ENCODE measurements at regions not wholly inside any gene's neighbourhood (a gene's known extent, or its start where the extent isn't known, plus 50 kb on each side); places are given as distances from the start of the nearest gene placed in this dataset.

DNA sequence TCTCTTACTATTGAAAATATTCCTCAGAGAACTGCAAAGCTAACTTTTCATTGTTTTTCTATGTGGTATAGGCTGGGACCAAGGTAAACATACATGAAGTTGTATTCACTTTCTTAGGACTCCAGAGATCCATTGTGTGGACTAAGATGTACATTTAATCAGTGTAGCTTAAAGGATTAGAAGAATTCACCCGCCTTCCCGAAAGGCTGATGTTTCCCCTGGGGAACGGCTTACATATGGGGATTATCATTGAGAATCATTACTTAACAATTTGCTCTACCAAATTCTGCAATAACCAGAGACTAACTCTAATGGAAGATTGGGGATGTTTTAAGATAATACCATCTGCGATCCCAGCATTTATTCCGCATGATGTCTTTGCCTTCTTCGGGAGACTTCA, 257.1 kb upstream of the KIAA1217 start:
- Histone ChIP-seq H3K4me3 (no peak overlapping the region), H3K4me1 (no peaks in the 10 kb centered on the region), H3K9me3 (peaks cover 9% of the 10 kb centered on the region), H3K27me3 (no peaks in the 10 kb centered on the region), H3K27ac (no peak overlapping the region), H3K36me3 (no peaks in the 10 kb centered on the region)
- DNase-seq: no peak
- no peak for ATAC-seq
- intact Hi-C loops (cut with DNase I): no loop called here
- TF ChIP-seq, protein P1, sequence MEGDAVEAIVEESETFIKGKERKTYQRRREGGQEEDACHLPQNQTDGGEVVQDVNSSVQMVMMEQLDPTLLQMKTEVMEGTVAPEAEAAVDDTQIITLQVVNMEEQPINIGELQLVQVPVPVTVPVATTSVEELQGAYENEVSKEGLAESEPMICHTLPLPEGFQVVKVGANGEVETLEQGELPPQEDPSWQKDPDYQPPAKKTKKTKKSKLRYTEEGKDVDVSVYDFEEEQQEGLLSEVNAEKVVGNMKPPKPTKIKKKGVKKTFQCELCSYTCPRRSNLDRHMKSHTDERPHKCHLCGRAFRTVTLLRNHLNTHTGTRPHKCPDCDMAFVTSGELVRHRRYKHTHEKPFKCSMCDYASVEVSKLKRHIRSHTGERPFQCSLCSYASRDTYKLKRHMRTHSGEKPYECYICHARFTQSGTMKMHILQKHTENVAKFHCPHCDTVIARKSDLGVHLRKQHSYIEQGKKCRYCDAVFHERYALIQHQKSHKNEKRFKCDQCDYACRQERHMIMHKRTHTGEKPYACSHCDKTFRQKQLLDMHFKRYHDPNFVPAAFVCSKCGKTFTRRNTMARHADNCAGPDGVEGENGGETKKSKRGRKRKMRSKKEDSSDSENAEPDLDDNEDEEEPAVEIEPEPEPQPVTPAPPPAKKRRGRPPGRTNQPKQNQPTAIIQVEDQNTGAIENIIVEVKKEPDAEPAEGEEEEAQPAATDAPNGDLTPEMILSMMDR (IDR thresholded peaks at IDR 0.05): no peak

DNA sequence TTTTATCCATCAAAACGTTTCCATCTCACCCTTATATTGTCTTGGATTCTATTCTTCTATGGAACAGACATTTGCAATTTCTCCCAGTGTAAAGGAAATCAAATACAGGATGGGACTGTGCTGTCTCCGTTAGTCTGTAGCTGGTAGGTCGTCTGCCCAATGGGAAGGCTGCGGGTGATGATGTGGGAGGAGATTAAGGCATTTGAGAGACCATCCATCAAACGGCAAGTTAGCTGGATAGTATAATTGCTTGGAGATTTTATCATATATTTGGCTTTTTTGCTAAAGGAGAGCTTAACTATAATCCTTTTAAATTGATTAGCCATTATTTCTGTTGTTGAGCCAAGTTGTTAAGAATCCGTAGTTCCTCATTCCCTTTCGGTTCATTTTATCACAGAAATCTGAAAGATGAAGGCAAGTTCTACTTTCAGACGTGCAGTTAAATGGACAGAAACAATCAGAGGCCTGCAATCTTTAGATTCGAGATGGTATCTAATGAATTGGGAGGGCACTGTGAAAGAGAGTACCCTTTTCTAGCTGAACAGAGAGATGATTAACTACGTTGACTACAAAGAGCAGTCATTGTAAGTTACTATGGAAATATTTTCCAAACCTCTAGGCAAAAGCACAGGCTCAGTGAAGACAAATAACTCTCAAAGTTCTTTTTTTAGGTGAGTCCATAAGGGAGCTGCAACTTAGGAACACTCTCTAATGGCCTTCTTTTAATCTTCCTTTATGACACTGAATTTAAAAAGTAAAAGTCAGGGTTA, 253.3 kb upstream of the KIAA1217 start:
- no peak overlapping the region for H3K27ac ChIP-seq
- H3K27me3 ChIP-seq: no peaks in the 10 kb centered on the region
- no peak for ATAC-seq
- peaks cover 9% of the 10 kb centered on the region for H3K9me3 ChIP-seq
- H3K4me3 ChIP-seq: no peak overlapping the region
- H3K4me1 ChIP-seq: no peaks in the 10 kb centered on the region
- DNase-seq: no peak
- no peaks in the 10 kb centered on the region for H3K36me3 ChIP-seq
- TF ChIP-seq, protein P1 (IDR thresholded peaks at IDR 0.05): no peak
- intact Hi-C loops (cut with DNase I): no loop called here

DNA sequence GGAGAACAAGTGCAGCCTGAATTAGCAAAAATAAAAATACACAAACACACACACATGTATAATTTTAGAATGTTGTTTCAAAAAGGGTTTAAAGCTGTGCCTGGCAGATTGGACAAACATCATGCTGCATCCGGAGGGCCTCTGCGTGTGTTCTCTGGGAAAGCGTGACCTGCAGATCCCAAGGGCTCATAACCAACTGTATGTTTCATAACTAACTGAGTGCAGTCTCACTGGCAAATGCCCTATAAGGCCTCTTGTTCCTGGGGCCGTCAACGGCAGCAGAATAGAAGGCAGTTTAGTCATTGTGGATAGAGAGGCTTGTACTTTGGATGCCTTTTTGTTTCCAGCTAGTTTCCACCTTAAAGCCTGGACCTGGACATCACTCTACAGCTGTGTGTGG, 243.8 kb upstream of the KIAA1217 start:
- intact Hi-C loops (cut with DNase I): no loop called here
- Histone ChIP-seq H3K27ac (no peak overlapping the region), H3K9me3 (no peaks in the 10 kb centered on the region), H3K4me3 (no peak overlapping the region), H3K27me3 (no peaks in the 10 kb centered on the region), H3K36me3 (no peaks in the 10 kb centered on the region), H3K4me1 (no peaks in the 10 kb centered on the region)
- ATAC-seq: no peak
- DNase-seq: no peak
- TF ChIP-seq, protein P1 (IDR thresholded peaks at IDR 0.05): no peak

DNA sequence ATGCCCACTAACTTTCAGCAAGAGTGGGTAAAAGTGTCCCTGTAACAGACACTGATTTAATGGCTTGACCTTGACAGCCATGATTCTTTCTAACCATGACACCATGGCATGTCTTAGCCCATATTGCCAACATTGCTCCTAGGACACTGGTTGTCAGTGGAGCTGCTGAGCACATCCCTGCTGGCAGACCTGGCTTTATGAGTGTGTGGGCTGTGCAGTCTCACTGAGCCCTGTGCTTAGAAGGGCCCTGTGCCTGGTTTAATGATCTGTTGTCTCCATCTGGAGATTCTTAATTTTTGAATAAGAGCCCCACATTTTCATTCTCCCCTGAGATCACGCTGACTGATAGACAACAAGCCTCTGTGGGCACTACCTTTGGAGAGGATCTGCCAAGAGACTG, 243.1 kb upstream of the KIAA1217 start:
- no peaks in the 10 kb centered on the region for H3K36me3 ChIP-seq
- intact Hi-C loops (cut with DNase I): no loop called here
- no peak overlapping the region for H3K27ac ChIP-seq
- no peaks in the 10 kb centered on the region for H3K27me3 ChIP-seq
- no peak for ATAC-seq
- H3K4me3 ChIP-seq: no peak overlapping the region
- TF ChIP-seq, protein P1 (IDR thresholded peaks at IDR 0.05): no peak
- H3K9me3 ChIP-seq: no peaks in the 10 kb centered on the region
- no peak for DNase-seq
- H3K4me1 ChIP-seq: no peaks in the 10 kb centered on the region

DNA sequence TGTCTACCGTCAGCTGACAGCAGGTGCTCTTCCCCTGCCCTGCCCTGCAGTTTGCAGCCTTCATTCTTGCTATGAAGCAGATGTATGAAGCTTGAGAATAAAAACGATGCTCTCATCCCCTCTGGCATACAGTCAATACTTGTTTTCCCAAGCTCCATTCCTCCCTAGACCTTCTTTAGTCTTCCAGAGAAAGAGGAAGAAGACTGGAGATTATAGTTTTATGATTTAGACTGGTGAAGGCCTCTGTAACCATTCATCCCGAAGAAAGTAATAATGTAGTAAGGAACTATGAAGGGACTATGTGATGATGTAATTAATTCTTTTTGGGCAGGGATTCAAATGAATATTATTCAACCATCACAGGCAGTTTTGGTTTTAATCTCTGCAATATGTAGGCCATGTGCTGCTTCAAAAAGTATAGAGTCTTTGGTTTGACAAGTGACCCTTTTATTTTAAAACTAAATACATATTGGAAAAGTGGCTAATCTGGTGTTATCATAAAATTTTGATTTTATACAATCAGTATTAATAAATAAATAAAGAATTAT, 242.4 kb upstream of the KIAA1217 start:
- H3K27ac ChIP-seq: no peak overlapping the region
- no peak for DNase-seq
- H3K4me1 ChIP-seq: no peaks in the 10 kb centered on the region
- ATAC-seq: no peak
- intact Hi-C loops (cut with DNase I): no loop called here
- no peaks in the 10 kb centered on the region for H3K36me3 ChIP-seq
- no peak overlapping the region for H3K4me3 ChIP-seq
- TF ChIP-seq, protein P1 (IDR thresholded peaks at IDR 0.05): no peak
- no peaks in the 10 kb centered on the region for H3K27me3 ChIP-seq
- H3K9me3 ChIP-seq: no peaks in the 10 kb centered on the region

All from upper lobe of right lung (tissue), 1 donor.